ENCODE measurements at regions not wholly inside any gene's neighbourhood (a gene's known extent, or its start where the extent isn't known, plus 50 kb on each side); places are given as distances from the start of the nearest gene placed in this dataset.

GRCh38 chr5:116379306-116379705 lies 195.3 kb downstream of the SEMA6A start:
- Mint-ChIP-seq H3K27me3 (ENCODE audit: insufficient read depth, unreplicated experiment) (no peaks in the 10 kb centered on the region), H3K4me3 (ENCODE audit: unreplicated experiment) (no peak overlapping the region), H3K4me1 (ENCODE audit: insufficient read depth, unreplicated experiment) (no peaks in the 10 kb centered on the region), H3K9me3 (ENCODE audit: unreplicated experiment) (no peaks in the 10 kb centered on the region), H3K36me3 (ENCODE audit: insufficient read depth, unreplicated experiment) (no peaks in the 10 kb centered on the region), H3K27ac (ENCODE audit: low read depth, unreplicated experiment) (no peak overlapping the region)
- POLR2A ChIA-PET: no interaction called here
- intact Hi-C loops (cut with micrococcal nuclease): no loop called here
- CTCF ChIA-PET: interaction anchor here (0.7 to 0.9 kb wide), 2 partner anchors 33 to 798 kb away, joined by 4 to 5 read pairs; no protein-coding TSS in a partner anchor
- no peak for TF ChIP-seq CTCF (IDR thresholded peaks at IDR 0.05; ENCODE audit: unreplicated experiment)
- BruUV-seq (replicated peaks): no TSS peak
- no peak for DNase-seq (ENCODE audit: unreplicated experiment)

DNA sequence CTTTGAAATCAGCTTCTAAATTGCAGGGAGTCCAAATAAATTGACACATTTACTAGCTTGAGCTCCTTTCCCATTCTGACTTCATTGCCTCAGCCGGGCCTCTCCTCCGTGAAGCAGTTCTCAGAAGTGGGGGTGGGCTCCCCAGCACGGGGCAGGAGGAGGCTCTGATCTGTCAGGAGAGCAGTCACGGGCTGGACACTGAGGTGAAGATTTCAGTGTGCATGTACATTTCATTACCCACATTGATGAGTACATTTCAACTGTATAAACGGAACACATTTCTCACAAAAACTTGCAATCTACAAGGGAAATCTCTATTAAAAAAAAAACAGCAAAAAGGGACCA lies 195.9 kb downstream of the SEMA6A start:
- BruUV-seq (replicated peaks): no TSS peak
- ChIA-PET CTCF (interaction anchor here (0.7 to 0.9 kb wide), 3 partner anchors 34 to 1076 kb away, joined by 3 to 5 read pairs (median 4); no protein-coding TSS in a partner anchor), POLR2A (no interaction called here)
- H3K9me3 Mint-ChIP-seq (ENCODE audit: unreplicated experiment): no peaks in the 10 kb centered on the region
- H3K36me3 Mint-ChIP-seq (ENCODE audit: insufficient read depth, unreplicated experiment): no peaks in the 10 kb centered on the region
- intact Hi-C loops (cut with micrococcal nuclease): no loop called here
- no peak overlapping the region for H3K4me3 Mint-ChIP-seq (ENCODE audit: unreplicated experiment)
- TF ChIP-seq CTCF (IDR thresholded peaks at IDR 0.05; ENCODE audit: unreplicated experiment): no peak
- no peak for DNase-seq (ENCODE audit: unreplicated experiment)
- no peak overlapping the region for H3K27ac Mint-ChIP-seq (ENCODE audit: low read depth, unreplicated experiment)
- no peaks in the 10 kb centered on the region for H3K27me3 Mint-ChIP-seq (ENCODE audit: insufficient read depth, unreplicated experiment)
- H3K4me1 Mint-ChIP-seq (ENCODE audit: insufficient read depth, unreplicated experiment): no peaks in the 10 kb centered on the region

DNA sequence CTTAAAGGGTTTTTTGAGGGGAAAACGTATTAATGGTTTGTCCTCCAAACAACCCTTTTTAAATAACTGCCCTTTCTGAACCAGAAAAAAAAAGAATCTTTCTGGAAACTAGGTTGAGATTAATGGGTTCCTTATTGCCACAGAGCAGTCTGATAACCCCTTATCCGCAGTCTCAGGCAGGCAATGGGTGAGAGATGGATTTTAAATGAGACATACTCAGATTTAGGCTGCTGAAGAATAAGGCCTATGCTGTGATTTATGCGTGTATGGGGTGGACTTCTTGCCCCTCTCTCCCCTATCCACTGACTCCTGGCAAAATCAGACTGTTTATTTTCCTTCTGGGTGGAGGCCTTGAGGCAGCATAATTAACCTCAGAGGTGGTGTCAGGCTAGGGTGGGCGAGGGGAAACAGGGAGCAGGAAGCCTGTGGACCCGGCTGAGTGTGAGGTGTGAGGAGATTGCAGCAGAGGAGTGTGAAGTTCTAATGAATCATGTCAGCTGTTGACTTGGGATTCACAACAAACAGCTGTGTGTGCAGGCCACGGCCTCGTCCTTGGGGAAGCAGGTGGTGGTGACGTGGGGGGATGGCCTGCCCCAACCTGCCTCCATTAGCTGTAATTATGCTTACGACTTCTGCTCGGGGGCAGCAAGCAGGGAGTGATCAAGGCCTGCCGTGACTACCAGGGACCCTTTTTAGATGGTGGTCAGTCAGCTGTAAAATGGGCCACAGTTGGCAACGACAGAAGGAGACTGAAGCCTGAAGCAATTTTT lies 196.4 kb downstream of the SEMA6A start:
- no TSS peak for BruUV-seq (replicated peaks)
- ChIA-PET POLR2A (no interaction called here), CTCF (interaction anchor here (0.7 to 0.9 kb wide), 2 partner anchors 34 to 1077 kb away, joined by 3 to 4 read pairs; no protein-coding TSS in a partner anchor)
- no peak overlapping the region for H3K27ac Mint-ChIP-seq (ENCODE audit: low read depth, unreplicated experiment)
- DNase-seq (ENCODE audit: unreplicated experiment): no peak
- no peaks in the 10 kb centered on the region for H3K9me3 Mint-ChIP-seq (ENCODE audit: unreplicated experiment)
- intact Hi-C loops (cut with micrococcal nuclease): no loop called here
- no peak overlapping the region for H3K4me3 Mint-ChIP-seq (ENCODE audit: unreplicated experiment)
- H3K36me3 Mint-ChIP-seq (ENCODE audit: insufficient read depth, unreplicated experiment): no peaks in the 10 kb centered on the region
- TF ChIP-seq CTCF (IDR thresholded peaks at IDR 0.05; ENCODE audit: unreplicated experiment): no peak
- no peaks in the 10 kb centered on the region for H3K4me1 Mint-ChIP-seq (ENCODE audit: insufficient read depth, unreplicated experiment)
- no peaks in the 10 kb centered on the region for H3K27me3 Mint-ChIP-seq (ENCODE audit: insufficient read depth, unreplicated experiment)

DNA sequence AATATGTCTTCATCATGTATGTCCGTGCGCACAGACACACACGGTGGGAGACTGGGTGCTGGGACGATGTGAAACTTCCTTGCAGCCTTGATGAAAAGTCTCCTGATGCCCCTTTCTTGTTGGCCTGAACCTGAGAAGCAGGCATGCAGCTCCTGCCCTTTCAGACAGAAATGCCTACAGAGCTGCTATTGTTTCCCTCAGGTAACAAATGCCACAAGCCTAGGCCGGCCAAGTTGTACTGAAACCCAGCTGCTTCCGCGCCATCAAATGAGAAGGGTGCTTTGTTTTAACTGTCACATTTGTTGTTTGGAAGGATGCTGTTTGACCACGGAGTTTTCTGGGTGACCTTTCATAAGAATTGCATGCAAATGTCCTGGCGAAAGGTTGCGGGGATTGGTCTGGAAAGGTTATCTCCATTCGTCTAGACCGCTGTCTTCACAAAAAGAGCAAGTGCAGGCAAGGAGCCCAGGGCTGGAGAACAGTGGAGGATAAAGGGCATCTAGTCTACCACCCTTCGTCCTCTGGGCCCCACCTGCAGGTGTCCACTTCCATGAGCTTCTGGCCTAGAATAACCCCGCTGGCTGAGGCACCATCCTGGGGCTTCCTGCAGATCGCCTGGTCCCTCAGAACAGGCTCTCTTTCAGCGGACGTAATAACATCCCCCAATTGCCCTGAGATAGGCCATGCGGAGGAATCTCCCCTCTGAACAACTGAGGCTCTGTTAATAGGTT lies 197.2 kb downstream of the SEMA6A start:
- Mint-ChIP-seq H3K4me3 (ENCODE audit: unreplicated experiment) (no peak overlapping the region), H3K27me3 (ENCODE audit: insufficient read depth, unreplicated experiment) (no peaks in the 10 kb centered on the region), H3K36me3 (ENCODE audit: insufficient read depth, unreplicated experiment) (no peaks in the 10 kb centered on the region), H3K9me3 (ENCODE audit: unreplicated experiment) (no peaks in the 10 kb centered on the region), H3K4me1 (ENCODE audit: insufficient read depth, unreplicated experiment) (no peaks in the 10 kb centered on the region), H3K27ac (ENCODE audit: low read depth, unreplicated experiment) (no peak overlapping the region)
- intact Hi-C loops (cut with micrococcal nuclease): no loop called here
- no peak for TF ChIP-seq CTCF (IDR thresholded peaks at IDR 0.05; ENCODE audit: unreplicated experiment)
- ChIA-PET POLR2A (interaction anchor here (0.5 kb wide), 1 partner anchor 785 kb away, joined by 3 read pairs; no protein-coding TSS in a partner anchor), CTCF (interaction anchor here (1.7 kb wide), 1 partner anchor 18 kb away, joined by 4 read pairs; no protein-coding TSS in a partner anchor)
- BruUV-seq (replicated peaks): no TSS peak
- DNase-seq (ENCODE audit: unreplicated experiment): no peak

All from MCF 10A (cell line).